ENCODE measurements at regions not wholly inside any gene's neighbourhood (a gene's known extent, or its start where the extent isn't known, plus 50 kb on each side); places are given as distances from the start of the nearest gene placed in this dataset.

DNA sequence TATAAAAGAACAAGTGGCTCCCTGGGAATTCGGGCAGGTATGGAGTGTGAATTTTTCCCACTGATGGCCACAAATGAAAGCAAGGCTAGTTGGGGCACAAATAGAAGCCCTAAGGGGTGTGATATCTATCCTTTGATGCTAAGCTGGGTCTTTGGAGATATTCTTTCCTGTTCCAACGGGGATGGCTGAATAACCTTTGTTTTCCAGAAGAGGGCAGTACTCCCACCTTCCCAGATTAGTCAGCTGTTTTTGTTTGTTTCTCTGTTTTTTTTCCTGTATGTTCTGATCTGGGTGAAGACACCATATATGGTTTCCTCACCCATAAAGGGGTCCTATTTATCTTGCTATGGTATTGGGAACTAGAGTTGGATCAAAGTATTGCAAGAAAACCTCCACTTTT, 947.7 kb upstream of the SORCS1 start:
- no peak overlapping the region for H3K4me3 ChIP-seq (ENCODE audit: low read depth, low read length)
- no peaks in the 10 kb centered on the region for H3K36me3 ChIP-seq (ENCODE audit: control insufficient read depth in 2 of 2, insufficient read depth in 1 of 2, low read length in 2 of 2)
- H3K9me3 ChIP-seq (ENCODE audit: control insufficient read depth, insufficient read depth, low read depth, low read length) = no peaks in the 10 kb centered on the region
- no peak overlapping the region for H3K27ac ChIP-seq (ENCODE audit: extremely low read depth, low read depth, low read length)
- ChIA-PET CTCF (interaction anchor here (1.6 kb wide), 1 partner anchor 9 kb away, joined by 4 read pairs; no protein-coding TSS in a partner anchor), POLR2A (no interaction called here)
- no peak for TF ChIP-seq YY1 (tag by site-specific recombination; IDR thresholded peaks at IDR 0.05)
- no peak for TF ChIP-seq ZNF837 (tag by site-specific recombination; IDR thresholded peaks at IDR 0.05)
- TF ChIP-seq, protein P1, sequence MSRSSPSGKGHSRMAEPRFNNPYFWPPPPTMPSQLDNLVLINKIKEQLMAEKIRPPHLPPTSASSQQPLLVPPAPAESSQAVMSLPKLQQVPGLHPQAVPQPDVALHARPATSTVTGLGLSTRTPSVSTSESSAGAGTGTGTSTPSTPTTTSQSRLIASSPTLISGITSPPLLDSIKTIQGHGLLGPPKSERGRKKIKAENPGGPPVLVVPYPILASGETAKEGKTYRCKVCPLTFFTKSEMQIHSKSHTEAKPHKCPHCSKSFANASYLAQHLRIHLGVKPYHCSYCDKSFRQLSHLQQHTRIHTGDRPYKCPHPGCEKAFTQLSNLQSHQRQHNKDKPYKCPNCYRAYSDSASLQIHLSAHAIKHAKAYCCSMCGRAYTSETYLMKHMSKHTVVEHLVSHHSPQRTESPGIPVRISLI (tag by site-specific recombination; IDR thresholded peaks at IDR 0.05) = no peak
- no peak for TF ChIP-seq IKZF3 (tag by site-specific recombination; IDR thresholded peaks at IDR 0.05)
- TF ChIP-seq ZNF37A (tag by site-specific recombination; IDR thresholded peaks at IDR 0.05) = no peak
- no peak for TF ChIP-seq ZNF521 (tag by site-specific recombination; IDR thresholded peaks at IDR 0.05)
- no peak for TF ChIP-seq ZNF449 (tag by site-specific recombination; IDR thresholded peaks at IDR 0.05)
- TF ChIP-seq ZNF121 (tag by site-specific recombination; IDR thresholded peaks at IDR 0.05) = no peak
- no peak for TF ChIP-seq ZNF747 (tag by site-specific recombination; IDR thresholded peaks at IDR 0.05)
- no peak for TF ChIP-seq ZSCAN16 (tag by site-specific recombination; IDR thresholded peaks at IDR 0.05)
- TF ChIP-seq, protein P2, sequence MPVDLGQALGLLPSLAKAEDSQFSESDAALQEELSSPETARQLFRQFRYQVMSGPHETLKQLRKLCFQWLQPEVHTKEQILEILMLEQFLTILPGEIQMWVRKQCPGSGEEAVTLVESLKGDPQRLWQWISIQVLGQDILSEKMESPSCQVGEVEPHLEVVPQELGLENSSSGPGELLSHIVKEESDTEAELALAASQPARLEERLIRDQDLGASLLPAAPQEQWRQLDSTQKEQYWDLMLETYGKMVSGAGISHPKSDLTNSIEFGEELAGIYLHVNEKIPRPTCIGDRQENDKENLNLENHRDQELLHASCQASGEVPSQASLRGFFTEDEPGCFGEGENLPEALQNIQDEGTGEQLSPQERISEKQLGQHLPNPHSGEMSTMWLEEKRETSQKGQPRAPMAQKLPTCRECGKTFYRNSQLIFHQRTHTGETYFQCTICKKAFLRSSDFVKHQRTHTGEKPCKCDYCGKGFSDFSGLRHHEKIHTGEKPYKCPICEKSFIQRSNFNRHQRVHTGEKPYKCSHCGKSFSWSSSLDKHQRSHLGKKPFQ (tag by site-specific recombination; IDR thresholded peaks at IDR 0.05) = no peak
- no peak for TF ChIP-seq HOXA7 (CRISPR knock-in tag; IDR thresholded peaks at IDR 0.05; ENCODE audit: borderline replicate concordance)
- TF ChIP-seq ZNF654 (tag by site-specific recombination; IDR thresholded peaks at IDR 0.05; ENCODE audit: low read depth) = no peak
- no peak for TF ChIP-seq KLF7 (tag by site-specific recombination; IDR thresholded peaks at IDR 0.05; ENCODE audit: borderline replicate concordance)
- no peaks in the 10 kb centered on the region for H3K4me1 ChIP-seq (ENCODE audit: control insufficient read depth, insufficient read depth, low read length)

DNA sequence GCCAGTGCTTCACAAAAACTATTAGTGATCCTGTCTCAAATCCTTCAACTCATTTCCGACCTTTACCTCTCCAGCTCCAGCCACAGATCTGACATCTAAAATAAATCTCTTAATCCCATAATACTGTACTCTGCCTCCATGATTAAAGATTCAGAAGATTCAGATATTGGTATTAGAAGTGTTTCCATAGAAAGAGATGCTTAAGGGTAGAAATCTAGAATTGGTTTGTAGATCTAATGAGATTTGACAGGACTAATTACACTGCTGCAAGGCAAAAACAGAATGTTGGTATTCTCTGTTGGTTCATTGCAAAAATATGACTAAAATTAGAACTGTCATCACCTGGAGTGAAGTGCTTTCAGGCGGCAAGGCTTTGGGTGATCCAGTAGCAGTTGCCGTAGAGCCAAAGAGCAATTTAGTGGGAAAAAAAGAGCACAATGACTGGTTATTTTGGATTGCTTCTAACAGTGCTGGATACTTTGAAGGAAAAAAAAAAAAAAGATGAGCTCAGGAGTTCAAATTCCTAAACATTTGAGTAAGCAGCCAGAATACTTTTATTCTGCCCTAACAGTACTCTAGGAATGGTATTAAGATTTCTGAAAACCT, 940.1 kb upstream of the SORCS1 start:
- H3K4me1 ChIP-seq (ENCODE audit: control insufficient read depth, insufficient read depth, low read length) = no peaks in the 10 kb centered on the region
- TF ChIP-seq ZNF449 (tag by site-specific recombination; IDR thresholded peaks at IDR 0.05) (no peak), ZSCAN23 (tag by site-specific recombination; IDR thresholded peaks at IDR 0.05) (no peak), KLF9 (tag by site-specific recombination; IDR thresholded peaks at IDR 0.05; ENCODE audit: low read depth) (no peak), ZNF501 (tag by site-specific recombination; IDR thresholded peaks at IDR 0.05) (no peak), ZNF121 (tag by site-specific recombination; IDR thresholded peaks at IDR 0.05) (no peak), ZBTB17 (tag by site-specific recombination; IDR thresholded peaks at IDR 0.05) (no peak), ZNF335 (tag by site-specific recombination; conservative IDR thresholded peaks at IDR 0.05) (no peak), ZNF169 (tag by site-specific recombination; IDR thresholded peaks at IDR 0.05) (no peak), CTCF (tag by site-specific recombination; IDR thresholded peaks at IDR 0.05) (no peak), ZNF624 (tag by site-specific recombination; IDR thresholded peaks at IDR 0.05) (no peak), ZNF140 (tag by site-specific recombination; IDR thresholded peaks at IDR 0.05) (no peak)
- TF ChIP-seq, protein P3, sequence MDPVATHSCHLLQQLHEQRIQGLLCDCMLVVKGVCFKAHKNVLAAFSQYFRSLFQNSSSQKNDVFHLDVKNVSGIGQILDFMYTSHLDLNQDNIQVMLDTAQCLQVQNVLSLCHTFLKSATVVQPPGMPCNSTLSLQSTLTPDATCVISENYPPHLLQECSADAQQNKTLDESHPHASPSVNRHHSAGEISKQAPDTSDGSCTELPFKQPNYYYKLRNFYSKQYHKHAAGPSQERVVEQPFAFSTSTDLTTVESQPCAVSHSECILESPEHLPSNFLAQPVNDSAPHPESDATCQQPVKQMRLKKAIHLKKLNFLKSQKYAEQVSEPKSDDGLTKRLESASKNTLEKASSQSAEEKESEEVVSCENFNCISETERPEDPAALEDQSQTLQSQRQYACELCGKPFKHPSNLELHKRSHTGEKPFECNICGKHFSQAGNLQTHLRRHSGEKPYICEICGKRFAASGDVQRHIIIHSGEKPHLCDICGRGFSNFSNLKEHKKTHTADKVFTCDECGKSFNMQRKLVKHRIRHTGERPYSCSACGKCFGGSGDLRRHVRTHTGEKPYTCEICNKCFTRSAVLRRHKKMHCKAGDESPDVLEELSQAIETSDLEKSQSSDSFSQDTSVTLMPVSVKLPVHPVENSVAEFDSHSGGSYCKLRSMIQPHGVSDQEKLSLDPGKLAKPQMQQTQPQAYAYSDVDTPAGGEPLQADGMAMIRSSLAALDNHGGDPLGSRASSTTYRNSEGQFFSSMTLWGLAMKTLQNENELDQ (tag by site-specific recombination; IDR thresholded peaks at IDR 0.05; ENCODE audit: low read depth) = no peak
- ChIA-PET CTCF (no interaction called here), POLR2A (no interaction called here)
- no peaks in the 10 kb centered on the region for H3K36me3 ChIP-seq (ENCODE audit: control insufficient read depth in 2 of 2, insufficient read depth in 1 of 2, low read length in 2 of 2)
- no peak overlapping the region for H3K4me3 ChIP-seq (ENCODE audit: low read depth, low read length)
- no peaks in the 10 kb centered on the region for H3K9me3 ChIP-seq (ENCODE audit: control insufficient read depth, insufficient read depth, low read depth, low read length)
- H3K27ac ChIP-seq (ENCODE audit: extremely low read depth, low read depth, low read length) = no peak overlapping the region
